ENCODE measurements at regions not wholly inside any gene's neighbourhood (a gene's known extent, or its start where the extent isn't known, plus 50 kb on each side); places are given as distances from the start of the nearest gene placed in this dataset.
"Not testable (repeated sequence)": the region's sequence is repeated elsewhere in the genome, so short reads cannot be mapped to it uniquely, and the experiment has no call there.

GRCh38 chr20:56782814-56783213, 153.7 kb downstream of the TFAP2C start:
- peaks cover 21 to 33% of the 10 kb centered on the region in 2 experiments for H3K4me1 Mint-ChIP-seq
- H3K4me2 ChIP-seq (ENCODE audit: insufficient read depth, insufficient read length, low read length); H3K4ac ChIP-seq (ENCODE audit: low read depth, low read length); H4K8ac ChIP-seq (replicated peaks; ENCODE audit: insufficient read length, low read depth, low read length); H2AK5ac ChIP-seq (ENCODE audit: insufficient read length, low read length); H3K27ac Mint-ChIP-seq; H3K27ac ChIP-seq (ENCODE audit: insufficient read length, low read depth, low read length); H4K91ac ChIP-seq (ENCODE audit: insufficient read length, low read depth, low read length); DNase-seq; H3K4me3 Mint-ChIP-seq; H3K56ac ChIP-seq (ENCODE audit: insufficient read length, low read depth, low read length); H3K9me3 ChIP-seq (ENCODE audit: control insufficient read depth, low read depth, low read length); H3K27me3 Mint-ChIP-seq (ENCODE audit: low read depth); H3K79me2 ChIP-seq (ENCODE audit: insufficient read depth, low read length); H3K9ac ChIP-seq (ENCODE audit: extremely low read depth, insufficient read length, low read length); H2AFZ ChIP-seq (ENCODE audit: low read length); H3K79me1 ChIP-seq (ENCODE audit: insufficient read depth, low read depth, low read length, poor library complexity, severe bottlenecking); H4K20me1 ChIP-seq (ENCODE audit: control insufficient read depth, insufficient read depth, insufficient read length); H3K23ac ChIP-seq (ENCODE audit: insufficient read length, low read depth, low read length); H2BK5ac ChIP-seq (ENCODE audit: insufficient read length, low read length); H2BK20ac ChIP-seq (ENCODE audit: low read depth, low read length, poor library complexity, severe bottlenecking); H3K36me3 Mint-ChIP-seq (ENCODE audit: insufficient read depth in 1 of 3, low read depth in 3 of 3); H3K23me2 ChIP-seq (ENCODE audit: insufficient read length, low read depth, low read length, poor library complexity, severe bottlenecking); H3K4me1 ChIP-seq (ENCODE audit: insufficient read depth, low read length); H2BK15ac ChIP-seq (ENCODE audit: low read depth, low read length); H3T11ph ChIP-seq (ENCODE audit: low read length); H2BK12ac ChIP-seq (ENCODE audit: insufficient read length, low read depth, low read length); H3K9me3 Mint-ChIP-seq; H3K27me3 ChIP-seq (ENCODE audit: insufficient read depth, low read length); H3K18ac ChIP-seq (ENCODE audit: insufficient read length, low read depth, low read length); H4K5ac ChIP-seq (ENCODE audit: insufficient read length, low read depth, low read length); H3K14ac ChIP-seq (ENCODE audit: insufficient read depth, low read length); H2BK120ac ChIP-seq (ENCODE audit: low read depth, low read length, poor library complexity, severe bottlenecking): not testable (repeated sequence)
- WGBS (ENCODE audit: extremely low coverage, insufficient read length, low lambda C conversion rate), result no CpG with 5 or more reads among the region's 11 CpGs
